Hepatocyte (in vitro differentiated cells): ENCODE measurements at regions not wholly inside any gene's neighbourhood (a gene's known extent, or its start where the extent isn't known, plus 50 kb on each side); places are given as distances from the start of the nearest gene placed in this dataset.

ENCODE experiments used
- CTCF ChIP-seq: fragments of 200-600 bp; sonication (generic); IDR thresholded peaks from 2 replicates; pipeline ENCODE4 v1.5.1; 2016; ENCODE audit warnings: antibody characterized with exemption, mild to moderate bottlenecking; ENCODE audit not compliant: poor library complexity
- EZH2 ChIP-seq: fragments of 200-600 bp; sonication (generic); IDR thresholded peaks from 2 replicates; pipeline ENCODE4 v1.6.1; 2016; ENCODE audit warnings: antibody characterized with exemption, mild to moderate bottlenecking, borderline replicate concordance
- EZH2phosphoT487 ChIP-seq: fragments of 200-600 bp; sonication (generic); IDR thresholded peaks from one replicate; pipeline ENCODE4 v1.6.1; 2018; ENCODE audit warnings: antibody characterized with exemption, mild to moderate bottlenecking, low read depth, moderate library complexity; ENCODE audit not compliant: unreplicated experiment, severe bottlenecking

DNA sequence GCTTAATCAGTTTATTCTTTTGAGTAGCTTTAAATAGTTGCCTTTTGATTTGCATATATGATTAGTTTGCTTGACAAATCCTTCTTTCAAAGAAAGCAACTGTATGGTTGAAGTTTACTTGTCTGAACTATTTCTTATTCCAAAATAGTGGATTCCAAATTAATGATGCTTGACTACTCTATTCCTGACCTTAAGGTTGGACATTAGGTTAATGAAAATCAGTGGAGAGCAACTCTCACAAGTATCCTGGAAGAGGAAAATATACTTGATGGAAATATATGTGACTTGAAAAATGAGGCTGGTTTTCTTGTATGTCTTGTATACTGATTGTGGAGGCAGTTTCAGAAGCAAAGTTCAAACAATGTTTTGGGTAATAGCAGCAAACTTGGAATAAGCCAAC is 369.2 kb upstream of the PODXL start:
- no peak for TF ChIP-seq CTCF
- TF ChIP-seq EZH2: no peak
- TF ChIP-seq EZH2phosphoT487: no peak
